Upper lobe of left lung (tissue), 4 donors: ENCODE measurements at regions not wholly inside any gene's neighbourhood (a gene's known extent, or its start where the extent isn't known, plus 50 kb on each side); places are given as distances from the start of the nearest gene placed in this dataset.

Source experiments
- EP300 ChIP-seq, 4 donors: sonication (generic); formaldehyde crosslinking; IDR thresholded peaks; one replicate each; pipeline ENCODE4 v1.5.1; 2017; ENCODE audit warnings: antibody characterized with exemption in 4 of 4, control low read depth in 2 of 4
- POLR2A ChIP-seq, 4 donors: fragments of 450-650 bp; IDR thresholded peaks; one replicate each; pipeline ENCODE4 v1.5.1; 2016 to 2017; ENCODE audit warnings: antibody characterized with exemption in 4 of 4, mild to moderate bottlenecking in 2 of 4
- POLR2AphosphoS5 ChIP-seq, 2 donors: sonication (generic); formaldehyde crosslinking; IDR thresholded peaks; one replicate each; pipeline ENCODE4 v1.5.1; 2017; ENCODE audit warnings: antibody characterized with exemption in 2 of 2
- TF ChIP-seq, protein P1 (sequence below), 6 experiments: fragments of 450-650 bp in 4 of 6; fragments of 200-600 bp in 2 of 6; sonication (generic) in 2 of 6; IDR thresholded peaks; one replicate each; pipeline ENCODE4 v1.5.1; 2016 to 2019; ENCODE audit warnings: antibody characterized with exemption in 6 of 6

DNA sequence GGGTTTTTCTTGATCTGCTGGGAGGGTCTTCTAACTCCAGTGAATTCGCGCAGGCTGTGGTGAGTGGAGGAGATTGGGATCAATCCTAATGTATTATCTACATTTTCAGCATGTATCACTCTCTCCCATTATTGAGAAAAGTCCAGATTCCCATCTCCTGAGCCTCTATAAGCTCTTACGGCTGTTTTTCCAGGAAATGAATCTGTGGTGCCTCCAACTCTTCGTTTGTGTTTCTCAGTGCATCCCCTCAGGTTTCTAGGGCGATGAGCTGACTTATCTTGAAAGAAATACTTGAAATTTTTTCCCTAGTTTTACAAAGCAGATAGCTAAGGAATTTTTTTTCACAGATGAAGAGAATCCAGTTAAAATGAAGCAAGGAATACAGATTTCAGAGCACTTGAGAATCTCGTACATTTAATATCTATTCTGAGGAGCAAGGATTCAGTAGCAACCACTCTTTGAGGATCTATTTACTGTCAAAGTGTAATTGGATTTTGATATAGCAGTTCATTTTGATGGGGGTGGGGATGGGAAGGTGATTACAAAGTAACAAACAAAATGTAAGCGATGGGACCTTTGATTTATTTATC, 138.7 kb downstream of the BRMS1L start:
- TF ChIP-seq POLR2A (IDR thresholded peaks at IDR 0.05): no peak
- TF ChIP-seq, protein P1, sequence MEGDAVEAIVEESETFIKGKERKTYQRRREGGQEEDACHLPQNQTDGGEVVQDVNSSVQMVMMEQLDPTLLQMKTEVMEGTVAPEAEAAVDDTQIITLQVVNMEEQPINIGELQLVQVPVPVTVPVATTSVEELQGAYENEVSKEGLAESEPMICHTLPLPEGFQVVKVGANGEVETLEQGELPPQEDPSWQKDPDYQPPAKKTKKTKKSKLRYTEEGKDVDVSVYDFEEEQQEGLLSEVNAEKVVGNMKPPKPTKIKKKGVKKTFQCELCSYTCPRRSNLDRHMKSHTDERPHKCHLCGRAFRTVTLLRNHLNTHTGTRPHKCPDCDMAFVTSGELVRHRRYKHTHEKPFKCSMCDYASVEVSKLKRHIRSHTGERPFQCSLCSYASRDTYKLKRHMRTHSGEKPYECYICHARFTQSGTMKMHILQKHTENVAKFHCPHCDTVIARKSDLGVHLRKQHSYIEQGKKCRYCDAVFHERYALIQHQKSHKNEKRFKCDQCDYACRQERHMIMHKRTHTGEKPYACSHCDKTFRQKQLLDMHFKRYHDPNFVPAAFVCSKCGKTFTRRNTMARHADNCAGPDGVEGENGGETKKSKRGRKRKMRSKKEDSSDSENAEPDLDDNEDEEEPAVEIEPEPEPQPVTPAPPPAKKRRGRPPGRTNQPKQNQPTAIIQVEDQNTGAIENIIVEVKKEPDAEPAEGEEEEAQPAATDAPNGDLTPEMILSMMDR (IDR thresholded peaks at IDR 0.05): no peak
- TF ChIP-seq EP300 (IDR thresholded peaks at IDR 0.05): no peak
- no peak for TF ChIP-seq POLR2AphosphoS5 (IDR thresholded peaks at IDR 0.05)
